ENCODE measurements at regions not wholly inside any gene's neighbourhood (a gene's known extent, or its start where the extent isn't known, plus 50 kb on each side); places are given as distances from the start of the nearest gene placed in this dataset.

DNA sequence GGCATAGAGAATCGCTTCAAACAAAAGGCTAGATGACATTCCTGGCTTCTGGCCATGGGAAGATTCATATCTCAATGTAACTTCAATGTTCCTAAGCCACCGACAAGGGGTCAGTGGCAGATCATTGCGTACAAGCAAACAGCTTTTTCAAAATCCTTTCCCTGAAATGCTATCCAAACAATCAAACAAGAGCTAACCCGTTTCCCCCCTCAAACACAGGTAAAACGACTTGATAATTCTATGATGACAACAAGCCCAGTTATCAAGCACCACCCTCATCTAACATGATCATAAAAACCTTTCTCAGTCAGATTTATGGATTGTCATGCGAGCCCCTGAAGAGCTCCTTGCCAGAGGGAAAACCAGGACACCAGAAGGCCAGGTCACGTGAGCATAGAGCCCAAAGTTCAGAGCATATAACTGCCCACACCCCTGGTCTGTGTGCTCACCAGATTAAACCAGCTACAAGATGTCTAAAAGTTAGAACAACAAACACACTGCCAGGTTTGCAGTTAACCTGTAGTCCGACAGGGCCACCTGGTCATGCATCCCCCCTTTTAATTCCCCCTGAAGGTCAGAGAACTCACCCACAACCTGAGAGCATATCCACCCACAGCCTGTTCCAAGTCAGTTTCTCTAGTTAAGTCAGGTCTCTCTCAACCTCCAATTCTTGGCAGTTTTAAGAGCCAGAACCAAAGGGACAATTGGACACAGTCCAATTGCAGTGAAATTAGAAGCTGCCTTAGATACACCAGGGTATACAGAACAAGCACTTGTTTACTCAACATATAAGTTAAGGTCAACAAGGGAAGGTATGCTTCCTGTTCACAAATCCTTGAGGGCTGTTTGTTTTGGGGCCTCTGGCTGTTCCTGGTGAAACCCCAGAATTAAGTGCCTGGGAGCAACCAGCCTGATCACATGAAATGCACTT, 248.1 kb upstream of the PPARGC1A start (continued):
- TF ChIP-seq, protein P1, sequence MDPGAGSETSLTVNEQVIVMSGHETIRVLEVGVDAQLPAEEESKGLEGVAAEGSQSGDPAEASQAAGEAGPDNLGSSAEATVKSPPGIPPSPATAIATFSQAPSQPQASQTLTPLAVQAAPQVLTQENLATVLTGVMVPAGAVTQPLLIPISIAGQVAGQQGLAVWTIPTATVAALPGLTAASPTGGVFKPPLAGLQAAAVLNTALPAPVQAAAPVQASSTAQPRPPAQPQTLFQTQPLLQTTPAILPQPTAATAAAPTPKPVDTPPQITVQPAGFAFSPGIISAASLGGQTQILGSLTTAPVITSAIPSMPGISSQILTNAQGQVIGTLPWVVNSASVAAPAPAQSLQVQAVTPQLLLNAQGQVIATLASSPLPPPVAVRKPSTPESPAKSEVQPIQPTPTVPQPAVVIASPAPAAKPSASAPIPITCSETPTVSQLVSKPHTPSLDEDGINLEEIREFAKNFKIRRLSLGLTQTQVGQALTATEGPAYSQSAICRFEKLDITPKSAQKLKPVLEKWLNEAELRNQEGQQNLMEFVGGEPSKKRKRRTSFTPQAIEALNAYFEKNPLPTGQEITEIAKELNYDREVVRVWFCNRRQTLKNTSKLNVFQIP (CRISPR knock-in tag; IDR thresholded peaks at IDR 0.05; ENCODE audit: borderline replicate concordance, low read depth) = no peak

DNA sequence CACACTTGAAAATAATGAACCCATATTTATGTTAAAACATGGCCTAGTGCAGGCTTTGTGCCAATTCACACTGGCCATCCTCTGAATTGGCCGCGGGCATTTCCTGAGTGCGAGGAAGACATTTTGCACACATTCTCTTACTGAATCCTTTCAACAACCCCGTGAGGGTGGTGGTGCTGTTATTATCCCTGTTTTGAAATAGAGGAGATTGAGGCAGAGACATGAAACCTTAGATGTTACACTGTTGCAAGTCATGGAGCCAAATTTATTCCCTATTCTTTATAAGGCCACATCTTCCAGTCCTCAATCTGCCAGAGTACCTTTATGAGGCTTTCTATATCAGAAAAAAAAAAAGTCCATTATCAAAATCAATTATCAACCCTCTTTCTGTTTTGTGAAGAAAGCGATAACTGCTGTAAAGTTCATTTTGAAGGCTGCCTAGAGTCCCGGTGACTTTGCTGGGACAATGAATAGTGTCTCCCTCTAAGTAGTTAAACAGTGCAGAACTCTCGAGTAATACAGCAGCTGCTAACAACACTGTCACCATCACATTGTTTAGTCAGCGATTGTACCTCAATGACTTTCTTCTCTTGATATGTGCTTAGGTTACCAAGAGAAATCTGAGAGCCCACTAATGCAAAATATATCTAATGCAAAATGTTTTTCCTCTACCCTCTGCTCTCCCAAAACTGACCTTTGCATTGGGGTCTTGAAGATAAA, 242.3 kb upstream of the PPARGC1A start:
- ATAC-seq = no peak

DNA sequence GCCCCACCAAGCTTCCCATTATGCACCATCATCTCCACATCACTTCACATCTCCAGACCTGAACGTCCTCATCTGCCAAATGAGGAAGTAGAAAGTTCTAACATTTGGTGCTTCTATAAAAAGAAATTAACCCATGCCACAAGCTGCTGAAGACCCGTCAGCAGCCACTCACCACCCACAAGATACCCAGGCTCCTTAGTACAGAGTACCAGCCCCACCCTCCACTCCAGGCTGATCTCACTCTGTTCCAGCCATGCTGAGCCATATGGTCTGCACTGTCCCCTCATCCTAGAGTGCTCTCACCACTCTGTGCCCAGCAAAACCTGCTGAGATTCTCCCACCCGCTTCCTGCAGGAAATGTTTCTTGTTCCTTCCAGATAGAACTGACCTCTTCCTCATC, 240.8 kb upstream of the PPARGC1A start:
- no peak for ATAC-seq
- no peak for TF ChIP-seq ARNTL (CRISPR knock-in tag; IDR thresholded peaks at IDR 0.05; ENCODE audit: borderline replicate concordance, low read depth)
- TF ChIP-seq ESRRG (CRISPR knock-in tag; IDR thresholded peaks at IDR 0.05) = no peak
- TF ChIP-seq, protein P2, sequence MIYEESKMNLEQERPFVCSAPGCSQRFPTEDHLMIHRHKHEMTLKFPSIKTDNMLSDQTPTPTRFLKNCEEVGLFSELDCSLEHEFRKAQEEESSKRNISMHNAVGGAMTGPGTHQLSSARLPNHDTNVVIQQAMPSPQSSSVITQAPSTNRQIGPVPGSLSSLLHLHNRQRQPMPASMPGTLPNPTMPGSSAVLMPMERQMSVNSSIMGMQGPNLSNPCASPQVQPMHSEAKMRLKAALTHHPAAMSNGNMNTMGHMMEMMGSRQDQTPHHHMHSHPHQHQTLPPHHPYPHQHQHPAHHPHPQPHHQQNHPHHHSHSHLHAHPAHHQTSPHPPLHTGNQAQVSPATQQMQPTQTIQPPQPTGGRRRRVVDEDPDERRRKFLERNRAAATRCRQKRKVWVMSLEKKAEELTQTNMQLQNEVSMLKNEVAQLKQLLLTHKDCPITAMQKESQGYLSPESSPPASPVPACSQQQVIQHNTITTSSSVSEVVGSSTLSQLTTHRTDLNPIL (CRISPR knock-in tag; IDR thresholded peaks at IDR 0.05; ENCODE audit: low read depth) = no peak
- TF ChIP-seq, protein P3, sequence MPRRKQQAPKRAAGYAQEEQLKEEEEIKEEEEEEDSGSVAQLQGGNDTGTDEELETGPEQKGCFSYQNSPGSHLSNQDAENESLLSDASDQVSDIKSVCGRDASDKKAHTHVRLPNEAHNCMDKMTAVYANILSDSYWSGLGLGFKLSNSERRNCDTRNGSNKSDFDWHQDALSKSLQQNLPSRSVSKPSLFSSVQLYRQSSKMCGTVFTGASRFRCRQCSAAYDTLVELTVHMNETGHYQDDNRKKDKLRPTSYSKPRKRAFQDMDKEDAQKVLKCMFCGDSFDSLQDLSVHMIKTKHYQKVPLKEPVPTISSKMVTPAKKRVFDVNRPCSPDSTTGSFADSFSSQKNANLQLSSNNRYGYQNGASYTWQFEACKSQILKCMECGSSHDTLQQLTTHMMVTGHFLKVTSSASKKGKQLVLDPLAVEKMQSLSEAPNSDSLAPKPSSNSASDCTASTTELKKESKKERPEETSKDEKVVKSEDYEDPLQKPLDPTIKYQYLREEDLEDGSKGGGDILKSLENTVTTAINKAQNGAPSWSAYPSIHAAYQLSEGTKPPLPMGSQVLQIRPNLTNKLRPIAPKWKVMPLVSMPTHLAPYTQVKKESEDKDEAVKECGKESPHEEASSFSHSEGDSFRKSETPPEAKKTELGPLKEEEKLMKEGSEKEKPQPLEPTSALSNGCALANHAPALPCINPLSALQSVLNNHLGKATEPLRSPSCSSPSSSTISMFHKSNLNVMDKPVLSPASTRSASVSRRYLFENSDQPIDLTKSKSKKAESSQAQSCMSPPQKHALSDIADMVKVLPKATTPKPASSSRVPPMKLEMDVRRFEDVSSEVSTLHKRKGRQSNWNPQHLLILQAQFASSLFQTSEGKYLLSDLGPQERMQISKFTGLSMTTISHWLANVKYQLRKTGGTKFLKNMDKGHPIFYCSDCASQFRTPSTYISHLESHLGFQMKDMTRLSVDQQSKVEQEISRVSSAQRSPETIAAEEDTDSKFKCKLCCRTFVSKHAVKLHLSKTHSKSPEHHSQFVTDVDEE (CRISPR knock-in tag; IDR thresholded peaks at IDR 0.05) = no peak
- no peak for TF ChIP-seq OSR1 (CRISPR knock-in tag; IDR thresholded peaks at IDR 0.05)
- no peak for TF ChIP-seq ZFP3 (CRISPR knock-in tag; IDR thresholded peaks at IDR 0.05)
- TF ChIP-seq BACH2 (CRISPR knock-in tag; IDR thresholded peaks at IDR 0.05; ENCODE audit: borderline replicate concordance) = no peak
- TF ChIP-seq CSDC2 (CRISPR knock-in tag; IDR thresholded peaks at IDR 0.05) = no peak
- TF ChIP-seq, protein P4, sequence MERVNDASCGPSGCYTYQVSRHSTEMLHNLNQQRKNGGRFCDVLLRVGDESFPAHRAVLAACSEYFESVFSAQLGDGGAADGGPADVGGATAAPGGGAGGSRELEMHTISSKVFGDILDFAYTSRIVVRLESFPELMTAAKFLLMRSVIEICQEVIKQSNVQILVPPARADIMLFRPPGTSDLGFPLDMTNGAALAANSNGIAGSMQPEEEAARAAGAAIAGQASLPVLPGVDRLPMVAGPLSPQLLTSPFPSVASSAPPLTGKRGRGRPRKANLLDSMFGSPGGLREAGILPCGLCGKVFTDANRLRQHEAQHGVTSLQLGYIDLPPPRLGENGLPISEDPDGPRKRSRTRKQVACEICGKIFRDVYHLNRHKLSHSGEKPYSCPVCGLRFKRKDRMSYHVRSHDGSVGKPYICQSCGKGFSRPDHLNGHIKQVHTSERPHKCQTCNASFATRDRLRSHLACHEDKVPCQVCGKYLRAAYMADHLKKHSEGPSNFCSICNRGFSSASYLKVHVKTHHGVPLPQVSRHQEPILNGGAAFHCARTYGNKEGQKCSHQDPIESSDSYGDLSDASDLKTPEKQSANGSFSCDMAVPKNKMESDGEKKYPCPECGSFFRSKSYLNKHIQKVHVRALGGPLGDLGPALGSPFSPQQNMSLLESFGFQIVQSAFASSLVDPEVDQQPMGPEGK (CRISPR knock-in tag; IDR thresholded peaks at IDR 0.05; ENCODE audit: borderline replicate concordance) = no peak
- TF ChIP-seq, protein P5, sequence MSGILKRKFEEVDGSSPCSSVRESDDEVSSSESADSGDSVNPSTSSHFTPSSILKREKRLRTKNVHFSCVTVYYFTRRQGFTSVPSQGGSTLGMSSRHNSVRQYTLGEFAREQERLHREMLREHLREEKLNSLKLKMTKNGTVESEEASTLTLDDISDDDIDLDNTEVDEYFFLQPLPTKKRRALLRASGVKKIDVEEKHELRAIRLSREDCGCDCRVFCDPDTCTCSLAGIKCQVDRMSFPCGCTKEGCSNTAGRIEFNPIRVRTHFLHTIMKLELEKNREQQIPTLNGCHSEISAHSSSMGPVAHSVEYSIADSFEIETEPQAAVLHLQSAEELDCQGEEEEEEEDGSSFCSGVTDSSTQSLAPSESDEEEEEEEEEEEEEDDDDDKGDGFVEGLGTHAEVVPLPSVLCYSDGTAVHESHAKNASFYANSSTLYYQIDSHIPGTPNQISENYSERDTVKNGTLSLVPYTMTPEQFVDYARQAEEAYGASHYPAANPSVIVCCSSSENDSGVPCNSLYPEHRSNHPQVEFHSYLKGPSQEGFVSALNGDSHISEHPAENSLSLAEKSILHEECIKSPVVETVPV (CRISPR knock-in tag; IDR thresholded peaks at IDR 0.05) = no peak

More for the DNA sequence above, 242.3 kb upstream of the PPARGC1A start:
- TF ChIP-seq TCF4 (CRISPR knock-in tag; IDR thresholded peaks at IDR 0.05; ENCODE audit: borderline replicate concordance) (no peak), ZNF8 (CRISPR knock-in tag; IDR thresholded peaks at IDR 0.05) (no peak), ZNF70 (CRISPR knock-in tag; IDR thresholded peaks at IDR 0.05) (no peak), SNAI2 (CRISPR knock-in tag; IDR thresholded peaks at IDR 0.05) (no peak), ZNF565 (CRISPR knock-in tag; conservative IDR thresholded peaks at IDR 0.05; ENCODE audit: low read depth) (no peak), ZFP3 (CRISPR knock-in tag; IDR thresholded peaks at IDR 0.05) (no peak), RARB (CRISPR knock-in tag; IDR thresholded peaks at IDR 0.05) (no peak), BACH2 (CRISPR knock-in tag; IDR thresholded peaks at IDR 0.05; ENCODE audit: borderline replicate concordance) (no peak), ISL1 (CRISPR knock-in tag; IDR thresholded peaks at IDR 0.05) (no peak), ZC3H10 (CRISPR knock-in tag; IDR thresholded peaks at IDR 0.05) (no peak), ESRRG (CRISPR knock-in tag; IDR thresholded peaks at IDR 0.05) (no peak), GLIS3 (CRISPR knock-in tag; IDR thresholded peaks at IDR 0.05) (no peak), PPARA (CRISPR knock-in tag; IDR thresholded peaks at IDR 0.05; ENCODE audit: borderline replicate concordance) (no peak), OSR1 (CRISPR knock-in tag; IDR thresholded peaks at IDR 0.05) (no peak), TOX (CRISPR knock-in tag; IDR thresholded peaks at IDR 0.05; ENCODE audit: borderline replicate concordance) (no peak), ZFP30 (CRISPR knock-in tag; IDR thresholded peaks at IDR 0.05) (no peak), CSDC2 (CRISPR knock-in tag; IDR thresholded peaks at IDR 0.05) (no peak)
- TF ChIP-seq, protein P4 (CRISPR knock-in tag; IDR thresholded peaks at IDR 0.05; ENCODE audit: borderline replicate concordance) = no peak
- TF ChIP-seq, protein P1 (CRISPR knock-in tag; IDR thresholded peaks at IDR 0.05; ENCODE audit: borderline replicate concordance, low read depth) = no peak
- TF ChIP-seq, protein P5 (CRISPR knock-in tag; IDR thresholded peaks at IDR 0.05) = no peak
